ENCODE measurements at regions not wholly inside any gene's neighbourhood (a gene's known extent, or its start where the extent isn't known, plus 50 kb on each side); places are given as distances from the start of the nearest gene placed in this dataset.
"Not testable (repeated sequence)": the region's sequence is repeated elsewhere in the genome, so short reads cannot be mapped to it uniquely, and the experiment has no call there.

DNA sequence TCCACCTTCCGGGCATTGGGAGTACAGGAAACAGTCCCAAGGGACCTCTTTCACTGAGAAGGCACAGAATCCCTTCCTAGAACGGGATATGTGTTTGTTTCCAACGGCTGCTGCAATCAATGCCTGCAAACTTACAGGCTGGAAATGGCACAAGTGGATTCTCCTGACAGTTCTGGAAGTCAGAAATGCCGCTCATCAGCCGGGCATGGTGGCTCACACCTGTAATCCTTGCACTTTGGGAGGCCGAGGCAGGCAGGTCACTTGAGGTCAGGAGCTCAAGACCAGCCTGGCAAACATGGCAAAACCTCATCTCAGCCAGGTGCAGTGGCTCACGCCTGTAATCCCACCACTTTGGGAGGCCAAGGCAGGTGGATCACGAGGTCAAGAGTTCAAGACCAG, 97.0 kb upstream of the FGF3 start:
- DNase-seq (ENCODE audit: extremely low read depth in 1 of 2, low read depth in 1 of 2) = not testable (repeated sequence)

- DNase-seq (ENCODE audit: extremely low read depth in 1 of 2, low read depth in 1 of 2) = no peak
These were observed 97.7 kb upstream of the FGF3 start for GRCh38 chr11:69916806-69917387.

- DNase-seq (ENCODE audit: extremely low read depth in 1 of 2, low read depth in 1 of 2) = no peak
These were observed 98.3 kb upstream of the FGF3 start for GRCh38 chr11:69917529-69917928.

DNA sequence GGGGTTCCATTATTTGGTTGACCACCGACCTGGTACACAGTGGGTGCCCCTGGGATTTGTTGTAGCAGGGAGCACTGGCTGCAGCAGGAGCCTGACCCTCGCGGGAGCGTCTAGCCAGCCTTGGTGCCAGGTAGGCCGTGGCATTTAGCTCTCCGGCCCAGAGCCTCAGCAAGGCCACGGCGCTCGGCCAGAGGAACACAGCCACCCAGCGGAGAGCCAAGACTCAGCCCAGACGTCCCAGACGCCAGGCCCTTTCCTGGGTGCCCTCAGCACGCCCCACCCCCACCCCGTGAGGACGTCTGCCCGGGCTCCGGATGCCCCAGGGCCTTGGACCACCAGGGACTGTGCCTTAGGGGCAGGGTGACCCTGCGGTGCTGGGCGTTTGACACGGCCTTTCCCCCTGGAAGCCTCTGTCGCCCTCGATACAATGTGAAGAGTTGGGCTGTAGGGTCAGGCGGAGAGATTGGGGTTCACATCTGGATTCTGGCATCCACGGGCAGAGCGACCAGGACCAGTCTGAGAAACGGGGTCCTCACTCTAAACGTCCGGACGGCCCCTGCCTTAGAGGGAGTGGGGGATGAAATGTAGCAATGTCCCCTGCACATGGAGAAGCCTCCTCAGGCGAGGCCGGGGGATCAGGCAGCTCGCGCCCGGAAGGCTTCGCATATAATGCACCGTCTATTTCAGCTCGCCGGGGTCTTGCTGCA, 99.2 kb upstream of the FGF3 start:
- DNase-seq (ENCODE audit: extremely low read depth in 1 of 2, low read depth in 1 of 2) = no peak

DNA sequence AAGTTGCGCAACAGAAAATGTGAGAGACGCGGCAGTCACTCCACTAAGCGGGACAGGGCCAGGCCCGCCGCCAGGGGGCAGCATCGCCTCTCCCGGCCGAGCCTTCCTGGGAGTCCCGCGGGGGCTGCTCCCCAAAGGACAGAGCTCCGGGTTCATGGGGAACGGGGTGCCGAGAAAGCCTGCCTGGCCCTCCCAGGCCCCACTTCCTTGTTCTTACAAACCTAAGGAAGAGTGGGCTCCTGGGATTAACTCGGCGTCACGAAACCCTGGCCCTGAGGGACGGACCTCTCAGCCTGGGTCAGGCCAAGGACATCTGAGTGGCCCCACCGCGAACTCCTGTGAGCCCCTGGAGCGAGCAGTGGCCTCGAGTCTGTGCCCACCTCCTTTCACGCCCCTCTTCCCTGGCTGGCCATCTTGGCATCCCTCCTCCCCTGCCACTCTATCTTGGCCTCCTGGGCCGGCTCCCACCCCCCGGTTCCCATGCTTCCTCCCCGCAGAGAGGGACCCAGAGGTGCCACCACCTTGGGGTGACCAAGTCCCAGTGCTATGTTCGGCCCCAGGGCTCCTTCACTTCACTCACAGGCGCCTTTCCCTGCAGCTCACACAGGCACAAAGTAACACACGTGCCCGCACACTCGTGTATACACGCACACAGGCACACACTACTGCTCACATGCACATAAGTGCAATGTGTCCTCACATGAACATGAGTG, 99.9 kb upstream of the FGF3 start:
- DNase-seq (ENCODE audit: extremely low read depth in 1 of 2, low read depth in 1 of 2) = peak; percentile 32 to 38

GRCh38 chr11:69919659-69920344, 100.6 kb upstream of the FGF3 start:
- DNase-seq (ENCODE audit: extremely low read depth in 1 of 2, low read depth in 1 of 2) = no peak

GRCh38 chr11:69920345-69921127, 101.3 kb upstream of the FGF3 start:
- DNase-seq (ENCODE audit: extremely low read depth in 1 of 2, low read depth in 1 of 2) = no peak

- no peak for DNase-seq (ENCODE audit: extremely low read depth in 1 of 2, low read depth in 1 of 2)
These were observed 102.2 kb upstream of the FGF3 start for GRCh38 chr11:69921128-69922014.

- DNase-seq (ENCODE audit: extremely low read depth in 1 of 2, low read depth in 1 of 2) = no peak
These were observed 102.9 kb upstream of the FGF3 start for GRCh38 chr11:69922015-69922595.

GRCh38 chr11:69922596-69923111, 103.4 kb upstream of the FGF3 start:
- DNase-seq (ENCODE audit: extremely low read depth in 1 of 2, low read depth in 1 of 2) = no peak

DNA sequence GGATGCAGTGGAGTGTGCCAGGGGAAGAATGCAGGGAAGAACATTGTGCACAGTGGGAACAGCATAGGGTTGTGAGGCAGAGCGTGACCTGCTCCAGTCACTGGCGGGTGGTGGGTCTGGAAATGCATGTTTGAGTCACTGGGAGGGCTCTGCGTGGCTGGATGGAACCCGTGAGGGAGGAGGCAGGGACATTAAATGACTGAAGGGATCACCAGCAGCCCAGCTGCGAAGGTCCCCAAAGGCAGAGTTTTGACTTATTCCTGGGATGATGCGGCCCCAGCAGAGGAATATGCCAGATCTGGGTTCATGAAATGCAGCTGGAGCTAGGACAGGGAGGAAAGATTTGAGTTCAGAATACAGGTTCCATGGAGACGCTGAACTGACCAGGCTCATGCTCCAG, 104.0 kb upstream of the FGF3 start:
- DNase-seq (ENCODE audit: extremely low read depth in 1 of 2, low read depth in 1 of 2) = no peak

DNA sequence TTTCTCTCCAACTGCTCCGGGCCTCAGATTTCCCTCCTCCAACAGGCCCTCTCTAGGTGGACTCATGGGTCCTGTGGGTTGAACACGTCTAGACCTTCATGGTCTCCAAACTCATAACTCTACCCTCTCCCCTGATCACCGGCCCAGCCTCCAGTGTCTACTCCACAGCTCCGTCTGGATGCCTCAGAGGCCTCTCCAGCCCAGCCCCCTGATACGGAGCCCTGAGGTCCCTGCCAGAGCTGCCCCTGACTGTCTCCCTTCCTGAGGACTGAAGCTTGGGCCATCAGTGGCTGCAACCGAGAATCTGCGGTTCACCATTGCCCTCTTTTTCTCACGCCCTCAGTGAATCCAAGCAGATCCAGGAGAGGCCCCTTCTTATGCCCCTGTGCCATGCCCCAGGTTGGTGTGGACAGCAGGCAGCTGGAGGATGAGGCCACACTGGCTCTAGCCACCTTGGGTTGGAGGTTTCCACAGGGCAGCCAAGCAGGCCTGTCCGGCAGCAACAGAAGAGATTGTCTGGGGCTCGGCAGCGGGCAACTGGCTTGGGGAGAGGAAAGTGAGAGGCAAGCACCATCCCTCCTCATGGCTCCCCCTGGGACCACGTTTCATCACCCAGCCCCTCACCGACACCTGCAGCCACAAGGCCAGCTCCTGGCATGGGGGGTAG, 104.6 kb upstream of the FGF3 start:
- DNase-seq (ENCODE audit: extremely low read depth in 1 of 2, low read depth in 1 of 2) = no peak

DNA sequence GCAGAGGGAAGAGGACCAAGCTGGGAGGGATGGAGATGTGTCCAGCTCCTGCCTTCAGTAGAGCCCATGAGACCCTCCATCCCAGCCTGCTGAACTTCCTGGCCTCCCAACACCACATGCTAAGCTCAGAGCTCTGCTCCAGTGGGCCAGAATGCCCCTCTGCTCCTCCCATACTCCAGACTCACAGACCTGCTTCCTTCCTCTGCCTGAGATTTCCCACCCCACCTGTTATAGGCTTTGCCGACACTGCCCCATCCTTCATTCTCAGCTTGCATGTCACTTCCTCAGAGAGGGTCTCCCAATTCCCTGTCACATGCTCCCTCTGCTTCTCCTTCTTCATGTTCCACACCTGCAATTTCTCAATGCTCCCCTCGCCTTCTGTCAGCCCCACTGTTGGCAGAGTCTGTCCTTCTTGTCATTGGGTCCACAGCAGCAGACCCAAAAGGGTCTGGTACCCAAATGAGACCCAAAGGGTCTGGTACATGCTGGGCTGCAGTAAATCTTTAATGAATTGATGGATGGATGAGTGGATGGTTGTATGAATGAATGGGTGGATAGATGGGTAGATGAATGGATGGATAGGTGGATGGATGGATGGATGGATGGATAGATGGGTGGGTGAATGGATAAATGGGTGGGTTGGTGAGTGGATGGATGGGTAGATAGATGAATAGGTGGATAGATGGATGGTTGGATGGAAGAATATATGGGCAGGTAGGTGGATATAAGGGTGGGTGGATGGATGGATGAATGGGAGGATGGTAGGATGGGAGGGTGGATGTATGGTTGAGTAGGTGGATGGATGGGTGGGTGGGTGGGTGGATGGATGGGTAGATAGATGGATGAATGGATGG, 105.3 kb upstream of the FGF3 start:
- DNase-seq (ENCODE audit: extremely low read depth in 1 of 2, low read depth in 1 of 2) = no peak

GRCh38 chr11:69925366-69926196, 106.4 kb upstream of the FGF3 start:
- no peak for DNase-seq (ENCODE audit: extremely low read depth in 1 of 2, low read depth in 1 of 2)

DNA sequence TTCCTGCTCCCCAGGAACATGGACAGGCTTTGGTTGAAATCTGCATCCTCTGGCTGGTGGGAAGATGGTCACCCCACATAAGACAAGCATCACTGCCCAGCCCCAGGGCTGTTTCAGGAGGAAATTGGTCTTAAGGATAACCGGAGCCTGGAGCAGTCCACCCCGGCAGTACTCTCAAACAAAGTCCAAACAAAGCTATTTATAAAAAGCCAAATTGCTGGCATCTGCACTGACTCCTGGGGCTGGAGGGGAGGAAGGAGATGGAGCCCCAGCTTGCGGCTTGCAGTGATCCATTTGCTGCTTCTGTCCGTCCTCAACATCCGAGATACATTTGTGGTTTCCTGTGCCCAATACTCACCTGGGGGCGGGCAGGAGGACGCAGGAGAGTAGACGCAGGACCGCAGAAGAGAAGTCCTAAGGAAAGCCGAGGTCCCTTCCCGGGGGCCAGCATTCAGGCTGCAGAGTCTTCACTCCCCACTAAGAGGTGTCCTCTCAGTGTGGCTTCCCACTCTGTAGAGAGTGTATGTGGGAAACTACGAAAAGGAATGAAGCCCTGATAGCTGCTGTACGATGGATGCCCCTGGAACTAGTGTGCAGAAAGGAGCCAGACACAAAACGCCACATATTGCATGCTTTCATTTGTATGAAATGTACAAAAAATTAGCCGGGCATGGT, 107.3 kb upstream of the FGF3 start:
- DNase-seq (ENCODE audit: extremely low read depth in 1 of 2, low read depth in 1 of 2) = no peak

- DNase-seq (ENCODE audit: extremely low read depth in 1 of 2, low read depth in 1 of 2) = no peak
These were observed 108.9 kb upstream of the FGF3 start for GRCh38 chr11:69928121-69928520.
